IPS-15b (cell line): ENCODE measurements at regions not wholly inside any gene's neighbourhood (a gene's known extent, or its start where the extent isn't known, plus 50 kb on each side); places are given as distances from the start of the nearest gene placed in this dataset.
"Not testable (repeated sequence)": the region's sequence is repeated elsewhere in the genome, so short reads cannot be mapped to it uniquely, and the experiment has no call there.

ENCODE experiments used
- H3K27me3 ChIP-seq: one replicate; pipeline ENCODE4 v1.6.1; 2013; ENCODE audit warnings: low read length; ENCODE audit not compliant: control insufficient read depth, insufficient read depth
- H3K36me3 ChIP-seq: one replicate; pipeline ENCODE4 v1.6.1; 2013; ENCODE audit warnings: low read length; ENCODE audit not compliant: control insufficient read depth, insufficient read depth
- H3K4me1 ChIP-seq: one replicate; pipeline ENCODE4 v1.6.1; 2013; ENCODE audit warnings: mild to moderate bottlenecking, low read length; ENCODE audit not compliant: control insufficient read depth, insufficient read depth
- H3K4me3 ChIP-seq: one replicate; pipeline ENCODE4 v1.5.1; 2013; ENCODE audit warnings: low read depth, low read length
- H3K9ac ChIP-seq: one replicate; pipeline ENCODE4 v1.6.1; 2013; ENCODE audit warnings: low read depth, mild to moderate bottlenecking, low read length
- H3K9me3 ChIP-seq: one replicate; pipeline ENCODE4 v1.6.1; 2013; ENCODE audit warnings: mild to moderate bottlenecking, low read length; ENCODE audit not compliant: control insufficient read depth, insufficient read depth

GRCh38 chr11:121358760-121359159, 66.2 kb downstream of the SC5D start:
- Histone ChIP-seq H3K9me3 (no peaks in the 10 kb centered on the region), H3K27me3 (no peaks in the 10 kb centered on the region)

GRCh38 chr11:121359591-121359990, 67.0 kb downstream of the SC5D start:
- Histone ChIP-seq H3K9me3 (no peaks in the 10 kb centered on the region), H3K27me3 (no peaks in the 10 kb centered on the region), H3K36me3 (no peaks in the 10 kb centered on the region), H3K4me1 (no peaks in the 10 kb centered on the region), H3K4me3 (no peak overlapping the region), H3K9ac (no peak overlapping the region)

More at GRCh38 chr11:121358760-121359159, 66.2 kb downstream of the SC5D start:
- Histone ChIP-seq H3K36me3 (no peaks in the 10 kb centered on the region), H3K9ac (no peak overlapping the region), H3K4me1 (no peaks in the 10 kb centered on the region), H3K4me3 (no peak overlapping the region)

DNA sequence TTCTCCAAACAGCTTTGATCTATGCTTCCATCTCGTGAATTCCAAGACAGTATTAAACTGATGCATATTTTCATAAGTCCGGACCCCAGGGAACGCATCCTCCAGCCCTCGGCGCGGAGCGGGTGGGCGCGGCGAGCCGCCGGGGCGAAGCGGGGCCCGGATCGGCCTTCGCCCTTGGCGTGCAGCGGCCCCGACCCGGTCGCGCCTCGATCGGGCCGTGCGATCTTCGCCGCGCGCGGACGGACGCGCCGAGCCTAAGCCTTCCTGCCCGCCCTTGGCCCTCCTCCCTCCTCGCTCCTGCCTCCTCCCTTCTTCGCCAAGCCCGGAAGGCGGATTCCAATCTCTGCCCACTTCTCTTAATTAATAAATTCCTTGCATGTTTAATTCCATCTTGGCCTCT, 70.4 kb downstream of the SC5D start:
- H3K36me3 ChIP-seq, H3K27me3 ChIP-seq, H3K9me3 ChIP-seq, H3K4me3 ChIP-seq, H3K4me1 ChIP-seq, H3K9ac ChIP-seq: not testable (repeated sequence)

DNA sequence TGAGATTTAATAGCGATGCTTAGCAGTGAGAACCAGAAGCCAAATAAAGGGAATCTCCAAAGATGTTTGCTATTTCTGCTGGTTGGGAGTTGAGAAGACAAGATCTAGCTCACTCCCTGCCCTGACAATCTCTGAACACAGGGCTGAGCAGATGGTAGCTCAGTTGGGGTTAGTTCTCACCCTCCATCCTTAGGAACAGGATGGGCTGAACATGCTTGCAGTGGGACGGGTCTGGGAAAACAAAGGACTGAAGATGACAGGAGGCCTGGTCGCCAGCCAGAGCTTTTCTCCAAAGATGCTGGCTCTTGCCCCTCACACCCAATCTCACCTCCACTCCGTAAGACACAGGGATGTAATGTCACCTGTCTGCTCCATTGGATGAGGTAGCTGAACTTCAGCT, 72.7 kb downstream of the SC5D start:
- Histone ChIP-seq H3K27me3 (no peaks in the 10 kb centered on the region), H3K4me3 (no peak overlapping the region), H3K9me3 (no peaks in the 10 kb centered on the region), H3K36me3 (no peaks in the 10 kb centered on the region), H3K9ac (no peak overlapping the region), H3K4me1 (no peaks in the 10 kb centered on the region)

- Histone ChIP-seq H3K36me3 (no peaks in the 10 kb centered on the region), H3K27me3 (no peaks in the 10 kb centered on the region), H3K9me3 (no peaks in the 10 kb centered on the region), H3K9ac (no peak overlapping the region), H3K4me3 (no peak overlapping the region), H3K4me1 (no peaks in the 10 kb centered on the region)
Measured at GRCh38 chr11:121366038-121366437, 73.5 kb downstream of the SC5D start.

GRCh38 chr11:121367001-121367843, 74.7 kb downstream of the SC5D start:
- H3K27me3 ChIP-seq, result no peaks in the 10 kb centered on the region
- H3K36me3 ChIP-seq, result no peaks in the 10 kb centered on the region
- H3K9me3 ChIP-seq, result no peaks in the 10 kb centered on the region
- peaks cover 8% of the 10 kb centered on the region for H3K4me1 ChIP-seq
- no peak overlapping the region for H3K4me3 ChIP-seq
- no peak overlapping the region for H3K9ac ChIP-seq

DNA sequence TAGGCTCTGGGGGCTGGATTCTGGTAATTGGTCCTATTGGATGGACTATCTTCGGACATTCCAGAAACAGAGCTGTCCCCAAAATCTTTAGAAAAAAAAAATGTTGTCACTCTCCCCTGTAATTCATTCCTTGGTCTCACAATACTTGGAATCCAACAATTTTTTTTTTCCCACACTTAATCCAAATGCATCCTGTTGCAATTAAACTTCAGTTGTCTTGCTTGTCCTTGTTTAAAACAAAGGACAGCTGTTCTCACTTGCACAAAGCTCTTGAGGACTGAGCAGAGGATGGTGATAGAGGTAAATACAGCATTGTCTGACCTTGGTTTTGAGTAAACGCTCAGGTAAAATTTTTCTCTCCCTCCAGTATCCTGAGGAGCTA, 75.3 kb downstream of the SC5D start:
- Histone ChIP-seq H3K4me1 (peaks cover 14% of the 10 kb centered on the region), H3K27me3 (no peaks in the 10 kb centered on the region), H3K36me3 (no peaks in the 10 kb centered on the region), H3K4me3 (no peak overlapping the region), H3K9ac (no peak overlapping the region), H3K9me3 (no peaks in the 10 kb centered on the region)

GRCh38 chr11:121368364-121369240, 76.0 kb downstream of the SC5D start:
- Histone ChIP-seq H3K9ac (no peak overlapping the region), H3K4me1 (peaks cover 20% of the 10 kb centered on the region), H3K36me3 (no peaks in the 10 kb centered on the region), H3K4me3 (no peak overlapping the region), H3K9me3 (no peaks in the 10 kb centered on the region), H3K27me3 (no peaks in the 10 kb centered on the region)

- Histone ChIP-seq H3K36me3 (no peaks in the 10 kb centered on the region), H3K4me1 (peaks cover 28% of the 10 kb centered on the region), H3K27me3 (no peaks in the 10 kb centered on the region), H3K9me3 (no peaks in the 10 kb centered on the region), H3K9ac (no peak overlapping the region), H3K4me3 (no peak overlapping the region)
Measured at GRCh38 chr11:121369366-121369765, 76.8 kb downstream of the SC5D start.

DNA sequence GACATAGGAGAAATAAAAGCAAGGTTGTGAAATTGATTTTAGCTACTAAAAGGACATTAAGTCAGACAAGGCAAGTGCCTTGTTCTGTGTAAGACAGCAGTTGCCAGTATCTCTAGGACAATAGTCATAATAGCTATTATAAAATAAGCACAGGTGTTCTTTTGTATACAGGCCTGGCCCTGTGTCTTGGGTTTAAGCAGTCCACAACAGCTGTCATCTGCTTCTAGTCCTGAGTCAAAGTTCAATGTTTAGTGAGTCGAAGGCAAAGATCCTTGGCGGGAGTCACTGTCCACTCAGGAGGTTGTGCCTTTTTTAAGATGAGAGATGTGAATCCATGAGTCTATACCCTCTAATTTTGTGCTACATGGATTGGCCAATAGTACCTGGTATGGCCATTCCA, 79.5 kb downstream of the SC5D start:
- H3K4me1 ChIP-seq, result peaks cover 33% of the 10 kb centered on the region
- H3K4me3 ChIP-seq, result no peak overlapping the region
- H3K9me3 ChIP-seq, result no peaks in the 10 kb centered on the region
- no peaks in the 10 kb centered on the region for H3K27me3 ChIP-seq
- no peak overlapping the region for H3K9ac ChIP-seq
- H3K36me3 ChIP-seq, result no peaks in the 10 kb centered on the region

- H3K4me1 ChIP-seq, result peaks cover 33% of the 10 kb centered on the region
- H3K4me3 ChIP-seq, result peak overlapping the region; percentile 21
- H3K27me3 ChIP-seq, result no peaks in the 10 kb centered on the region
- no peaks in the 10 kb centered on the region for H3K9me3 ChIP-seq
- no peak overlapping the region for H3K9ac ChIP-seq
- no peaks in the 10 kb centered on the region for H3K36me3 ChIP-seq
Measured at GRCh38 chr11:121372671-121373429, 79.3 kb upstream of the SORL1 start.
